Esophagus muscularis mucosa (tissue), 4 donors: ENCODE measurements at regions not wholly inside any gene's neighbourhood (a gene's known extent, or its start where the extent isn't known, plus 50 kb on each side); places are given as distances from the start of the nearest gene placed in this dataset.

Experiments
- DNase-seq: peaks from one replicate; pipeline ENCODE4 v3.0.0-alpha.2; 2017; ENCODE audit errors: extremely low spot score
- H3K27ac ChIP-seq, 4 donors: fragments of 200-600 bp; sonication (generic); replicated peaks in 1 of 4; 1 replicate in 3 of 4; 2 replicates in 1 of 4; pipeline ENCODE4 v1.5.1; 2016 to 2019; ENCODE audit warnings: mild to moderate bottlenecking in 1 of 4
- H3K27me3 ChIP-seq, 4 donors: fragments of 200-600 bp; sonication (generic); one replicate each; pipeline versions ENCODE4 v1.5.1 to v1.6.0; 2016 to 2019
- H3K36me3 ChIP-seq, 4 donors: fragments of 200-600 bp; sonication (generic); one replicate each; pipeline ENCODE4 v1.5.1; 2016 to 2019
- H3K4me1 ChIP-seq, 4 donors: fragments of 200-600 bp; sonication (generic); one replicate each; pipeline ENCODE4 v1.5.1; 2016 to 2019
- H3K4me3 ChIP-seq, 4 donors: fragments of 200-600 bp; sonication (generic); 1 replicate in 2 of 4; 2 replicates in 2 of 4; pipeline ENCODE4 v1.5.1; 2016 to 2019; ENCODE audit warnings: mild to moderate bottlenecking in 4 of 4, moderate library complexity in 1 of 4
- H3K9me3 ChIP-seq, 4 donors: fragments of 200-600 bp; sonication (generic); 1 replicate in 3 of 4; 2 replicates in 1 of 4; pipeline ENCODE4 v1.5.1; 2016 to 2019
- EP300 ChIP-seq: sonication (generic); formaldehyde crosslinking; IDR thresholded peaks from one replicate; pipeline ENCODE4 v1.6.1; 2017; ENCODE audit warnings: antibody characterized with exemption
- POLR2A ChIP-seq: fragments of 450-650 bp; IDR thresholded peaks from one replicate; pipeline ENCODE4 v1.6.1; 2017; ENCODE audit warnings: antibody characterized with exemption, moderate library complexity, mild to moderate bottlenecking, low read depth
- POLR2AphosphoS5 ChIP-seq, 2 donors: sonication (generic); formaldehyde crosslinking; IDR thresholded peaks; one replicate each; pipeline ENCODE4 v1.6.1; 2017; ENCODE audit warnings: antibody characterized with exemption in 2 of 2
- WGBS: methylation state at CpG from one replicate; pipeline ENCODE4 v1.1.5; 2018; 5-methylcytosine and 5-hydroxymethylcytosine counted together
- intact Hi-C: fragments of 100-400 bp; cut with DNase I; formaldehyde crosslinking; loops from one replicate; pipeline ENCODE4 v1.15.1; 2023
- TF ChIP-seq, protein P1 (sequence below), 3 experiments: fragments of 200-600 bp in 2 of 3; fragments of 450-650 bp in 1 of 3; sonication (generic) in 2 of 3; IDR thresholded peaks; one replicate each; pipeline ENCODE4 v1.5.1; 2017 to 2019; ENCODE audit warnings: antibody characterized with exemption in 3 of 3, mild to moderate bottlenecking in 2 of 3, moderate library complexity in 1 of 3

GRCh38 chr5:8615142-8615858 is 746.4 kb downstream of the MTRR start:
- Histone ChIP-seq H3K27ac (no peak overlapping the region), H3K36me3 (no peaks in the 10 kb centered on the region), H3K27me3 (no peaks in the 10 kb centered on the region), H3K9me3 (no peaks in the 10 kb centered on the region), H3K4me3 (no peak overlapping the region), H3K4me1 (no peaks in the 10 kb centered on the region)
- no peak for TF ChIP-seq EP300
- TF ChIP-seq, protein P1, sequence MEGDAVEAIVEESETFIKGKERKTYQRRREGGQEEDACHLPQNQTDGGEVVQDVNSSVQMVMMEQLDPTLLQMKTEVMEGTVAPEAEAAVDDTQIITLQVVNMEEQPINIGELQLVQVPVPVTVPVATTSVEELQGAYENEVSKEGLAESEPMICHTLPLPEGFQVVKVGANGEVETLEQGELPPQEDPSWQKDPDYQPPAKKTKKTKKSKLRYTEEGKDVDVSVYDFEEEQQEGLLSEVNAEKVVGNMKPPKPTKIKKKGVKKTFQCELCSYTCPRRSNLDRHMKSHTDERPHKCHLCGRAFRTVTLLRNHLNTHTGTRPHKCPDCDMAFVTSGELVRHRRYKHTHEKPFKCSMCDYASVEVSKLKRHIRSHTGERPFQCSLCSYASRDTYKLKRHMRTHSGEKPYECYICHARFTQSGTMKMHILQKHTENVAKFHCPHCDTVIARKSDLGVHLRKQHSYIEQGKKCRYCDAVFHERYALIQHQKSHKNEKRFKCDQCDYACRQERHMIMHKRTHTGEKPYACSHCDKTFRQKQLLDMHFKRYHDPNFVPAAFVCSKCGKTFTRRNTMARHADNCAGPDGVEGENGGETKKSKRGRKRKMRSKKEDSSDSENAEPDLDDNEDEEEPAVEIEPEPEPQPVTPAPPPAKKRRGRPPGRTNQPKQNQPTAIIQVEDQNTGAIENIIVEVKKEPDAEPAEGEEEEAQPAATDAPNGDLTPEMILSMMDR (IDR thresholded peaks at IDR 0.05), result no peak
- TF ChIP-seq POLR2AphosphoS5 (IDR thresholded peaks at IDR 0.05), result no peak
- no peak for TF ChIP-seq POLR2A
- DNase-seq, result no peak
- intact Hi-C loops, result no loop called here
- WGBS, result 84% methylated on average over 7 of the region's 7 CpGs

GRCh38 chr5:8628521-8628920 is 759.6 kb downstream of the MTRR start:
- no peaks in the 10 kb centered on the region for H3K36me3 ChIP-seq
- H3K4me1 ChIP-seq, result no peaks in the 10 kb centered on the region
- WGBS, result 79% methylated on average over 5 of the region's 5 CpGs
- no peak overlapping the region for H3K27ac ChIP-seq
- H3K27me3 ChIP-seq, result no peaks in the 10 kb centered on the region
- no peaks in the 10 kb centered on the region for H3K9me3 ChIP-seq
- DNase-seq, result no peak
- TF ChIP-seq, protein P1 (IDR thresholded peaks at IDR 0.05), result no peak
- no peak for TF ChIP-seq POLR2AphosphoS5 (IDR thresholded peaks at IDR 0.05)
- no peak for TF ChIP-seq POLR2A
- TF ChIP-seq EP300, result no peak
- intact Hi-C loops, result no loop called here
- H3K4me3 ChIP-seq, result no peak overlapping the region

GRCh38 chr5:8633259-8633658 is 764.3 kb downstream of the MTRR start:
- no peaks in the 10 kb centered on the region for H3K4me1 ChIP-seq
- no peaks in the 10 kb centered on the region for H3K27me3 ChIP-seq
- H3K9me3 ChIP-seq, result no peaks in the 10 kb centered on the region
- H3K27ac ChIP-seq, result no peak overlapping the region
- no peak for DNase-seq
- TF ChIP-seq POLR2AphosphoS5 (IDR thresholded peaks at IDR 0.05) (no peak), EP300 (no peak), POLR2A (no peak)
- TF ChIP-seq, protein P1 (IDR thresholded peaks at IDR 0.05), result no peak
- H3K36me3 ChIP-seq, result no peaks in the 10 kb centered on the region
- no peak overlapping the region for H3K4me3 ChIP-seq
- WGBS, result 68% methylated on average over 2 of the region's 2 CpGs
- intact Hi-C loops, result no loop called here

GRCh38 chr5:8633696-8634095 is 764.7 kb downstream of the MTRR start:
- intact Hi-C loops, result no loop called here
- H3K4me3 ChIP-seq, result no peak overlapping the region
- TF ChIP-seq POLR2AphosphoS5 (IDR thresholded peaks at IDR 0.05) (no peak), EP300 (no peak), POLR2A (no peak)
- TF ChIP-seq, protein P1 (IDR thresholded peaks at IDR 0.05), result no peak
- H3K27me3 ChIP-seq, result no peaks in the 10 kb centered on the region
- no peaks in the 10 kb centered on the region for H3K36me3 ChIP-seq
- H3K27ac ChIP-seq, result no peak overlapping the region
- no peaks in the 10 kb centered on the region for H3K4me1 ChIP-seq
- H3K9me3 ChIP-seq, result no peaks in the 10 kb centered on the region
- WGBS, result 14% methylated on average over 2 of the region's 2 CpGs
- no peak for DNase-seq

DNA sequence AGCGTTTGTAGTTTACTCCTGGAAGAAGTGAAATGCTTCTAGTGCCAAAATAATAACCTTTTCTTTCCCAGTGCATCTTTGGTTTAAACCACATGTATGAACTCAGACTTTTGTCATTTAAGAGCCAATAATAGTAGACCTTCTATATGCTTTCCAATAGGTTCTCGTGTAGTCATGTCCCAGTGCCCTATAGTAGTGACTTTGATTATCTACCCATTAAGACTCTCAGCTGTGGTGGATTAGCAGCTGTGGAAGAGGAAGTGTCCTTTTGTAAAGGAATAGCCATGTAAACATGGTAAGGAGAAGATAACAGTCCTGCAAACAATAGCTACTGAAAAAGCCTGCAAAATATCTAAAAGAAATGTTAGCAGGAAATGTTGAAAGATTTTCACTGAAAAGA is 765.3 kb downstream of the MTRR start:
- Histone ChIP-seq H3K27ac (no peak overlapping the region), H3K27me3 (no peaks in the 10 kb centered on the region), H3K36me3 (no peaks in the 10 kb centered on the region), H3K4me1 (no peaks in the 10 kb centered on the region), H3K4me3 (no peak overlapping the region), H3K9me3 (no peaks in the 10 kb centered on the region)
- 41% methylated on average over 2 of the region's 2 CpGs for WGBS
- no peak for DNase-seq
- intact Hi-C loops, result no loop called here
- TF ChIP-seq EP300 (no peak), POLR2A (no peak), POLR2AphosphoS5 (IDR thresholded peaks at IDR 0.05) (no peak)
- TF ChIP-seq, protein P1 (IDR thresholded peaks at IDR 0.05), result no peak
